Activated CD4-positive, alpha-beta T cell treated with anti-CD3 and anti-CD28 coated beads, Interleukin-2, amount 10 ng/mL, durations not matched to agents 24 days and 14 days (primary cell): ENCODE measurements at regions not wholly inside any gene's neighbourhood (a gene's known extent, or its start where the extent isn't known, plus 50 kb on each side); places are given as distances from the start of the nearest gene placed in this dataset.
"Not testable (repeated sequence)": the region's sequence is repeated elsewhere in the genome, so short reads cannot be mapped to it uniquely, and the experiment has no call there.

Source experiments
- DNase-seq: peaks from one replicate; pipeline ENCODE4 v3.0.0; 2022
- H3K27ac Mint-ChIP-seq: one replicate; pipeline ENCODE4 v1.8.0; 2022; ENCODE audit warnings: mild to moderate bottlenecking, mixed read lengths
- H3K27me3 Mint-ChIP-seq: one replicate; pipeline ENCODE4 v1.8.0; 2022; ENCODE audit warnings: mixed read lengths
- H3K36me3 Mint-ChIP-seq: one replicate; pipeline ENCODE4 v1.8.0; 2022; ENCODE audit warnings: low read depth, mild to moderate bottlenecking, mixed read lengths
- H3K4me1 Mint-ChIP-seq: one replicate; pipeline ENCODE4 v1.8.0; 2021; ENCODE audit warnings: mixed read lengths
- H3K4me3 Mint-ChIP-seq: one replicate; pipeline ENCODE4 v1.8.0; 2022; ENCODE audit warnings: mild to moderate bottlenecking, moderate library complexity, mixed read lengths
- H3K9me3 Mint-ChIP-seq: one replicate; pipeline ENCODE4 v1.8.0; 2021; ENCODE audit warnings: mixed read lengths
- intact Hi-C: fragments of 100-400 bp; cut with micrococcal nuclease; formaldehyde crosslinking; loops from one replicate; pipeline ENCODE4 v1.15.1; 2023

DNA sequence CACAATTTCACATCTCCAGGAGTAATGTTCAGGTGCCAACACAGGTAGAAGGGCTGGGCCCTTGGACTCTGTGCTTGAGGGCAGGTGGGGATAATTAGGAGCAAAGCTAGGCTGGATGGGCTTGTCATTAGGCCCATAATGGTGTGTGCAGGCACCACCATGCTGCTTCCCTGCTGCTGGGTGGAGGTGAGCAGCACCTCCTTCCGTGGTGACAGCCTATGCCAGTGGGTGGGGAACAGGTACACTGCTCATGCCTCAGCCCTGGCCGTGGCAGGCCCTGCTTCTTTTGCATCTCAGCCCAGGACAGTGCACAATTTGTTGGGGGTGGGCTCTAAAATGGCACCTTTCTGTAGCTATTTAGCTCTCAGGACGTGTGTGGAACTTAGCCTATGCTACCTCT, 955.5 kb downstream of the TMTC2 start:
- H3K4me3 Mint-ChIP-seq = no peak overlapping the region

DNA sequence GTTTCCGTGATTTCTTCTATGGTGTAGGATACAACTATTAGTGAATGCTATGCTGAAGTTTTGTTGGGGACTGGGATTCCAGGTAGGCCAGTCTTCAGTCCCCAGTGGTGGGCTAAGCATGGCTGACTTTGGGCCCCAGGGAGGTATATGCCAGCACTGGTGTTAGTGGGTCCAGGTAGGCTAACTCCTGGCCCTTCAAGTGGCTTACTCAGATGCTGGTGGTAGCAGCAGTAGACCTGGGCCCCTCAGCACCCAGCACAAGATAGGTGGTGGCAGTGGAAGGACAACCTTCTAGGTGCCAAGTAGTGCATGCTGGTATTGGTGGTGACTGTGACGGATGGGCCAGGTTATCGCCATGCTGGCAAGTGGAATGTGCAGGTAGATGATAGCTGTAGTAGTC, 955.1 kb downstream of the TMTC2 start:
- no peaks in the 10 kb centered on the region for H3K36me3 Mint-ChIP-seq

More for the DNA sequence above, 955.5 kb downstream of the TMTC2 start:
- Mint-ChIP-seq H3K4me1 (no peaks in the 10 kb centered on the region), H3K36me3 (no peaks in the 10 kb centered on the region), H3K9me3 (peaks cover 11% of the 10 kb centered on the region), H3K27me3 (no peaks in the 10 kb centered on the region), H3K27ac (no peak overlapping the region)
- DNase-seq = no peak
- intact Hi-C loops = no loop called here

DNA sequence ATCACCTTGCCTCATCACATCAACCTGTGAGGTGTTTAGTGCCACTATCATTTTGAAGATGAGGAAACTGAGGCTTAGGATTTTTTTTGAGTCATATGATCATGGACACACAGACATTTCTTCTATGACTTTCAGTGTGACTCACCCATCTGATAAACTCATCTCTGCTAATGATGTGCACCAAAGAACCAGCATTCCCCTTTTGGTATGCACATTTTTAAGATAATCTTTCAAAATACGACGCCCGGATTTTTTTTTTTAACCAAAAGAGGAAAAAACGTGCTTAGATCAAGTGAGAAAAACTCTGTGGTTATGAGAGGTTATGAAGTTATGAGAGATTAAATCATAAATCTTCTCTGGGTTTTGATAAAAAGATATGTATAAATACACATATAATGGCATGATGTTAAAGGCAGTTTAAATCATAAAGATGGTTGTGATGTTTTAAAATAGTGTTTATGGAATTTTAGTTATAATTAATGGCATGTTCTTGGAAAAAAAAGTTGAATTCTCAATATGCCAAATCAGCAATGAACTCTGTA, 948.1 kb downstream of the TMTC2 start:
- H3K9me3 Mint-ChIP-seq = no peaks in the 10 kb centered on the region

More for the DNA sequence above, 955.1 kb downstream of the TMTC2 start:
- H3K27me3 Mint-ChIP-seq = no peaks in the 10 kb centered on the region
- no peaks in the 10 kb centered on the region for H3K4me1 Mint-ChIP-seq
- H3K9me3 Mint-ChIP-seq = peaks cover 11% of the 10 kb centered on the region
- H3K27ac Mint-ChIP-seq = no peak overlapping the region
- intact Hi-C loops = no loop called here
- DNase-seq = no peak
- H3K4me3 Mint-ChIP-seq = no peak overlapping the region

DNA sequence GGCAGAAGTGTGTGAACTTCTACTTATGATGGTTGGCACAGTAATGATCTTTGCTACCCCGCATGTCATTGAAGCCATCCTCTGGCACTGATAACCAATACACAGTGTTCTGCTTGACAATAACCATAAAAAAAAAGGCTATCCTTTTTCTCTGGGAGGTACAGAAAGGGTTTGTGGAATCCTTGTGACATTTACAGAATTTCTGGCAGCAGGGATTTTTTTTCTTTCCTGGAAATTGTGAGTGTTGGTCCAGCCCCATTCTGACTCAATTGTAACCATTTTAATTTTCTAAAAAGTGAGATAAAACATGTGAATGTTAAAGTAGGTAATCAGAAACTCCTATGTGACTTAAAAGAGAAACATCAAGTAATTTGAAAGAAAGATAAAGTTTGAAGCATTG, 943.8 kb downstream of the TMTC2 start:
- Mint-ChIP-seq H3K27me3 (no peaks in the 10 kb centered on the region), H3K27ac (no peak overlapping the region), H3K9me3 (no peaks in the 10 kb centered on the region), H3K36me3 (no peaks in the 10 kb centered on the region), H3K4me1 (no peaks in the 10 kb centered on the region), H3K4me3 (no peak overlapping the region)
- intact Hi-C loops = no loop called here
- DNase-seq = no peak

More for the DNA sequence above, 948.1 kb downstream of the TMTC2 start:
- no peak for DNase-seq
- intact Hi-C loops = no loop called here
- H3K4me3 Mint-ChIP-seq = no peak overlapping the region
- H3K4me1 Mint-ChIP-seq = no peaks in the 10 kb centered on the region
- H3K36me3 Mint-ChIP-seq = no peaks in the 10 kb centered on the region
- no peaks in the 10 kb centered on the region for H3K27me3 Mint-ChIP-seq
- no peak overlapping the region for H3K27ac Mint-ChIP-seq

DNA sequence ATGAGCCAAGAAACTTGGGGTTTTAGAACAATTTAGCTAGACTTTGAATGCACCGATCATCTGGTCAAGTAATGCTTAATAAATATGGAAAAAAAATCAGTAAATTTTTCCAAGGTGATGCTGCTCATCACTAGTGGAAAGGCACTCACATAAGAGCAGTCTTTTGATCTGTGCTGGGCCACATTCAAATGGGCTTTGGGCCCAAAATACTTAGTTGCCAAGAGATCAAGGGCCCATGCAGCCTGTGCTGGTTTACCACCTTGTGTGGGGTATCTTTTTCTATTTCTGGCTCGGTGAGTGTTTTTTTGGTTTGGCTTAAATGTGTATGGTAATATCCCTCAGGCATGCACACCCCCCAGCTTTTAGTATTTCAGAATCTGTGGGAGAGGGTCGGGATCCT, 943.2 kb downstream of the TMTC2 start:
- no peak for DNase-seq
- no peaks in the 10 kb centered on the region for H3K4me1 Mint-ChIP-seq
- H3K27ac Mint-ChIP-seq = no peak overlapping the region
- no peaks in the 10 kb centered on the region for H3K27me3 Mint-ChIP-seq
- intact Hi-C loops = no loop called here
- H3K9me3 Mint-ChIP-seq = no peaks in the 10 kb centered on the region
- H3K36me3 Mint-ChIP-seq = no peaks in the 10 kb centered on the region
- H3K4me3 Mint-ChIP-seq = no peak overlapping the region

DNA sequence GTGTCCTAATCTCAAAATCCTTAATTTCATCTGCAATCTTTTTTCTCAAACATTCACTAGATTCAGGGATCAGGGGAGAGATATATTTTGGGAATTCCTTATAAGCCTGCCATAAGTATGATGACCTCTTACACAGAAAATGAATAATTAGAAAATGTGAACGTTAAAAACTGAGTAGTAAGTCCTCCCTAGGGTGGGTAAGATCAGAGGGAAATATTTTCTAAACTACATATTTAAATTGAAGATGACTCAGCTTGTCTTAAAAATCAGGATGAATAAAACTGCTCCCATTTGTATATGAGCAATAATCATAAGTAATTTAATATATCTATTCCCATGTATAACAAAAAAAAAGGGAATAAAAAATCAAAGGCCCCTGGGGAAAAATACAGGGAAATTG, 935.5 kb downstream of the TMTC2 start:
- no peak for DNase-seq
- Mint-ChIP-seq H3K36me3 (no peaks in the 10 kb centered on the region), H3K27ac (no peak overlapping the region), H3K9me3 (no peaks in the 10 kb centered on the region), H3K4me3 (no peak overlapping the region), H3K27me3 (no peaks in the 10 kb centered on the region), H3K4me1 (no peaks in the 10 kb centered on the region)
- intact Hi-C loops = no loop called here

DNA sequence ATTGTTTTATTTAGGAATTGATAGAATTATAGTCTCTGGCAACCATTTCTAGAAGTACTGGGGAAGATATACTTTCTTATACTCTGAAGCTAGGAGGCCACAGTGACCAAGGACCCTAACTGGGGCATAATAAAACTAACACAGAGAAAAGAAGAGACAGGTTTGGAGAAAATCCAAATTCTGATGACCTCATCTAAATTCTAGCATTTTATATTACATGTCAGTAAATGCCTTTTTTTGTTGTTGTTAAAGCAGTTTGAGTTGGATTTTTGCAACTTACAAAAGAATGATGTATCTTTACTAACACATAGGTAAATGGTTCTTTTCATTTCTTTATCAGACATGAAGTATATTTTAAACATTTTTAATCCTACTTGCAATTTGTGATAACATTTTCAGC, 933.3 kb downstream of the TMTC2 start:
- Mint-ChIP-seq H3K4me1 (no peaks in the 10 kb centered on the region), H3K9me3 (no peaks in the 10 kb centered on the region), H3K27ac (no peak overlapping the region), H3K27me3 (no peaks in the 10 kb centered on the region), H3K4me3 (no peak overlapping the region), H3K36me3 (no peaks in the 10 kb centered on the region)
- DNase-seq = no peak
- intact Hi-C loops = no loop called here

DNA sequence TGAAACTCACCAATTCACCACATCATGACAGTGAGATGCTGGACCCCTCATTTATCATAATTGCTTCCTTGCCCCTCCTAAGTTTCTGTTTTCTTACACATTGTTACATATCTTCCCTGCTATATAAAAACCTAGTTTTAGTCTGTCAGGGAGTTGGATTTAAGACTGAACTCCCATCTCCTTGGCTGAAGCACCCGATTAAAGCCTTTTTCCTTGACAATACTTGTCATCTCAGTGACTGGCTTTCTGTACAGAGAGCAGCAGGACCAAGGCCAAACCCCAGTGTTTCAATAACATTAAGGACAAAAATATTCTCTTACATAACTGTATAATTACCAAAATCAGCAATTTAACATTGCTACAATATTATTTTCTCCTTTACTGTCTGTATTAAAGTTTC, 928.4 kb downstream of the TMTC2 start:
- Mint-ChIP-seq H3K4me3 (no peak overlapping the region), H3K27ac (no peak overlapping the region), H3K9me3 (no peaks in the 10 kb centered on the region), H3K27me3 (no peaks in the 10 kb centered on the region), H3K4me1 (no peaks in the 10 kb centered on the region), H3K36me3 (no peaks in the 10 kb centered on the region)
- no peak for DNase-seq
- intact Hi-C loops = no loop called here

DNA sequence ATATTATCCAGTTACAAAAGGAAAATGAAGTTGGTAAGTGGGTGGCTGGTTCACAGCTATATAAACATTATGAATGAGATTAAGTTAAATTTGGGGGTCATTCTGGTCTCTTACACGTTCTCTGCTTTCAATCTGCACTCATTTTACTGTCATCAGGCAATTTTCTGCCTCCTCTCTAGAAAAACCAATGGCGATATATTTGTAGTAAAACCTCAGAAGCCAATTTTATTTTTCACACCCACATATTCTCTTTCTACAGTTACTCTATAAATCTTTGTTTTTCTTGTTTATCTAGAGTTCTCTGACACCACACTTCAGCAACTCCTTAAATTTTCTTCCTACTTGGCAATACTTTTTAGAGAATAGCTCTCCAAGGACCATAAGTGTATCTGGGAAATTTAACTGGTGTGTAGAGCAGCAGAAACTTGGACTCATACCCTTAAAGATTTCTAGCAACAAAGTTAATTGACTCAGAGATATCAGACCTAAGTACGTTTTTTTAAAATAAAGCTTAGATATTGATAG, 926.9 kb downstream of the TMTC2 start:
- intact Hi-C loops = no loop called here
- no peak overlapping the region for H3K27ac Mint-ChIP-seq
- no peaks in the 10 kb centered on the region for H3K27me3 Mint-ChIP-seq
- H3K4me1 Mint-ChIP-seq = no peaks in the 10 kb centered on the region
- H3K36me3 Mint-ChIP-seq = no peaks in the 10 kb centered on the region
- no peaks in the 10 kb centered on the region for H3K9me3 Mint-ChIP-seq
- no peak for DNase-seq
- no peak overlapping the region for H3K4me3 Mint-ChIP-seq

DNA sequence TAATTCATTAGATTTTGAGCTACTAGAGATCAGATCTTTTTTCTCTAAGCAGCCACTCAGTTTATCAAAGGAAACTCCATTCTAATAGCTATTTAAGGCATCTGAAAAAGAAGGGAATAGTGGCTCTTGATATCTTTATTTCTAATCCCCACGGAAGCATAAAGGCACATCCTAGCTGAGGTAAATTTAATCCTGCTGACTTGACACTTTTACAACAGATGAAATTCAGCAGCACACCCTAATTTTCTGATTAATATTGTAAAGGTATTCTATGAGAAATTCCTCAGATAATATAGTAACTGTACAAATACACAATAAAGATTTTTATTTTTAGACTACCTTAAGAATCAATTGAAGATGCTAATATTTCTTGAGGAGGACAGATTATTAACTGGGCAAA, 916.4 kb downstream of the TMTC2 start:
- DNase-seq = no peak
- no peak overlapping the region for H3K4me3 Mint-ChIP-seq
- H3K36me3 Mint-ChIP-seq = no peaks in the 10 kb centered on the region
- intact Hi-C loops = no loop called here
- no peak overlapping the region for H3K27ac Mint-ChIP-seq
- no peaks in the 10 kb centered on the region for H3K4me1 Mint-ChIP-seq
- peaks cover 19% of the 10 kb centered on the region for H3K9me3 Mint-ChIP-seq
- no peaks in the 10 kb centered on the region for H3K27me3 Mint-ChIP-seq

DNA sequence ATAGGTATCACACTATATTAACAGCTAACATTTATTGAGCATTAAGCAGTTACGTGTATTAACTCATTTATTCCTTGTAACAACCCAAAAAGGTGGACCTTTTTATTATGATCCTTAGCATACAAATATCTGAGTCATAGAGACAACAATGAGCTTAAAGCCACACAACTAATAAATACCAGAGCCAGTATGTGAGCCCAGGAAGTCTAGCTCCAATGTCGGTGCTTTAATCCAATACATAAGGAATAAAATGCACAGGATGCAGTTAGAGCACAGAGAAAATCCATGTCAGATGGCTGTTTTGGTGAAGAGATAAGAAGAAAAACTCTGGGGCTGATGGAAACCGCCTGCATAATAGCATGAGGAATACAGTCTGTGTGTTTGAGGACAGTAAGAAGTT, 888.6 kb downstream of the TMTC2 start:
- H3K36me3 Mint-ChIP-seq = no peaks in the 10 kb centered on the region
- intact Hi-C loops = no loop called here
- H3K9me3 Mint-ChIP-seq = no peaks in the 10 kb centered on the region
- no peaks in the 10 kb centered on the region for H3K4me1 Mint-ChIP-seq
- no peak overlapping the region for H3K4me3 Mint-ChIP-seq
- no peak for DNase-seq
- no peak overlapping the region for H3K27ac Mint-ChIP-seq
- no peaks in the 10 kb centered on the region for H3K27me3 Mint-ChIP-seq

DNA sequence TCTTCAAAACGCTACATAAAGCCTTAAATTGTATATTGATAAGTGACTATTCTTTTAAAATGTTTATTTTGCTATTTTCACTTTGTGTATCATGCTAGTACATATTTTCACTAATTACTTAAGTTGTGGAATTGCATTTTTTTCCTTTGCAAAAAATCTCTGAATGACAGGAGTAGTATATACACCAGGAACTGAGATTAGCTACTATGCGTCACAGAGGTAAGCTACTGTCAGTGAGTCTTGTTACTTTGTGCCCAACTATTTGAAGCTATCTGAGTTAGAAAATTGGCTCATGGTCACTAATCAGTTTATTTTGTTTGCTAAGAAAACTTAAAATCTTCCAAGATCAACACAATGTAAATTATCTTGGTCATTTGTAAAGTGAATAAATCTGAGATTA, 887.4 kb downstream of the TMTC2 start:
- no peak for DNase-seq
- H3K9me3 Mint-ChIP-seq = peaks cover 2% of the 10 kb centered on the region
- no peak overlapping the region for H3K4me3 Mint-ChIP-seq
- no peak overlapping the region for H3K27ac Mint-ChIP-seq
- no peaks in the 10 kb centered on the region for H3K27me3 Mint-ChIP-seq
- no peaks in the 10 kb centered on the region for H3K36me3 Mint-ChIP-seq
- intact Hi-C loops = no loop called here
- no peaks in the 10 kb centered on the region for H3K4me1 Mint-ChIP-seq

DNA sequence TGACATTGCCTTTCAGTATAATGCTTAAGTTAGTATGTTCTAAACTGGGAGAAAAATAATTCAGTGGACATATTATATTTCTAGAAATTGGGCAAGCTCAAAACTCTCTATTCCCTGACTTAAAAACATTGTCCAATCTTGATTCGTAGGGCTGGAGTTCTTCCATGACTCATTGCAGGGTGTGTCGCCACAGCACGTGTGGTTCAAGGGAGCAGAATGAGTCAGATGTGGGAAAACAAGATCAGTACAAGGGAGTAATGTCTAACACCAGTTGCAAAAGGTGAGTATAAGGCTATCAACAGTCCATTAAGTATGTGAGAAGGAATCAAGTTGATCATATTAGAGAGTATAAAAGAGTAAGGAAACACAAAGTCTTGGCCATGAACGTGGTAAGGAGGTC, 887.0 kb downstream of the TMTC2 start:
- DNase-seq = no peak
- no peak overlapping the region for H3K27ac Mint-ChIP-seq
- H3K4me1 Mint-ChIP-seq = no peaks in the 10 kb centered on the region
- no peaks in the 10 kb centered on the region for H3K36me3 Mint-ChIP-seq
- peaks cover 7% of the 10 kb centered on the region for H3K9me3 Mint-ChIP-seq
- H3K4me3 Mint-ChIP-seq = no peak overlapping the region
- intact Hi-C loops = no loop called here
- no peaks in the 10 kb centered on the region for H3K27me3 Mint-ChIP-seq

DNA sequence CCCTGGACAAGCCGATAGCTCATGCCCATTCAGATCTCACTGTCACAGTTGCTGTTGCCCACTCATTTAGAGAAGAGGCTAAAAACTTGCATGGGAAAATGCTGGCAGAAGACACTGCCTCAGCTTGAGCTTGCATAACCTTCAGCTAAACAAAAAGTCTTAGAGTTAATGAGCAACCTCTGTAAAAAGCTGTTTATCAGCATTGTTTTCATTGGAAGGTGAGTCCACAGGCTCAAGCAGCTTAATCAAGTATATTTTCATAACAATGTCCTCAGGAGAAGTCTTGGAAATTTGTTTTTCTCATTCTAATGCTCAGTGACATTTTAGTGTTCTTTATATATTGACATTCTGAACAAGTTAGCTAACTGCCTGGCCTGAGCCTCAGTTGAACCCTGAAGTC, 872.9 kb downstream of the TMTC2 start:
- Mint-ChIP-seq H3K4me3 (no peak overlapping the region), H3K27me3 (no peaks in the 10 kb centered on the region), H3K36me3 (no peaks in the 10 kb centered on the region), H3K4me1 (no peaks in the 10 kb centered on the region), H3K9me3 (no peaks in the 10 kb centered on the region), H3K27ac (no peak overlapping the region)
- intact Hi-C loops = no loop called here
- no peak for DNase-seq

DNA sequence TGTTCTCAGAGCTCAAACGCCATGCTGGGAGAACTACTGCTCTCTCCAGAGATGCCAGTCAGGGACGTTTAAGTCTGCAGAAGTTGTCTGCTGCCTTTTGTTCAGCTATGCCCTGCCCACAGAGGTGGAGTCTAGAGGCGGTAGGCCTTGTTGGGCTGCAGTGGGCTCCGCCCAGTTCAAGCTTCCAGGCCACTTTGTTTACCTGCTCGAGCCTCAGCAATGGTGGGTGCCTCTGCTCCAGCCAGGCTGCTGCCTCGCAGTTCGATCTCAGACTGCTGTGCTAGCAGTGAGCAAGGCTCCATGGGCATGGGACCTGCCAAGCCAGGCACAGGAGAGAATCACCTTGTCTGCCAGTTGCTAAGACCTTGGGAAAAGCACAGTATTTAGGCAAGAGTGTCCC, 869.3 kb downstream of the TMTC2 start:
- H3K36me3 Mint-ChIP-seq, H3K4me1 Mint-ChIP-seq, intact Hi-C loops, DNase-seq, H3K9me3 Mint-ChIP-seq, H3K4me3 Mint-ChIP-seq, H3K27me3 Mint-ChIP-seq, H3K27ac Mint-ChIP-seq: not testable (repeated sequence)
